ENCODE measurements at regions not wholly inside any gene's neighbourhood (a gene's known extent, or its start where the extent isn't known, plus 50 kb on each side); places are given as distances from the start of the nearest gene placed in this dataset.

GRCh38 chr3:98701071-98701675 lies 62.0 kb upstream of the ST3GAL6 start:
- TF ChIP-seq CTCF (IDR thresholded peaks at IDR 0.05) (no peak), EZH2 (IDR thresholded peaks at IDR 0.05) (no peak)
